ENCODE measurements at regions not wholly inside any gene's neighbourhood (a gene's known extent, or its start where the extent isn't known, plus 50 kb on each side); places are given as distances from the start of the nearest gene placed in this dataset.
A peak's percentile ranks its signal among the peaks of the same experiment; 100 is the strongest.

- DNase-seq, result no peak
Measured at GRCh38 chr14:87712396-87713090, 280.4 kb downstream of the GALC start.

- no peak for DNase-seq
Measured at GRCh38 chr14:87705439-87705896, 287.5 kb downstream of the GALC start.

DNA sequence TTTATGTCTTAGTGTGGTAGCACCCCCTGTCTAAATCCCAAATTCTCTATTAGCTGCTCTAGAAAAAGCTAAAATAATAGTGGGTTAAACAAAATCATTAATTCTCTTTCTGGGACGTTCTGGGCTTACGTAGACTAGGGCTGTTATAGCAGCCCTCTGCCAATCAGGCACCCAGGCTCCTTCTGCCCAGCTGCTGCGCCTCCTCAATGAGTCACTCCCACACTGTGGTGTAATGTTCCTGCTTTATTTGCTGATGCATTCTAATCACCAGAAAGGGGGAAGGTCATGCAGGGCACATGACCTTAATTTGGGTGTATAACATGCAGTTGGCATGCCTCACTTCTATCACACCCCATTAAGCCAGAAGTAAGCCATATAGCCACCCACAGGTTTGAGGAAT is 294.5 kb downstream of the GALC start:
- DNase-seq, result no peak

DNA sequence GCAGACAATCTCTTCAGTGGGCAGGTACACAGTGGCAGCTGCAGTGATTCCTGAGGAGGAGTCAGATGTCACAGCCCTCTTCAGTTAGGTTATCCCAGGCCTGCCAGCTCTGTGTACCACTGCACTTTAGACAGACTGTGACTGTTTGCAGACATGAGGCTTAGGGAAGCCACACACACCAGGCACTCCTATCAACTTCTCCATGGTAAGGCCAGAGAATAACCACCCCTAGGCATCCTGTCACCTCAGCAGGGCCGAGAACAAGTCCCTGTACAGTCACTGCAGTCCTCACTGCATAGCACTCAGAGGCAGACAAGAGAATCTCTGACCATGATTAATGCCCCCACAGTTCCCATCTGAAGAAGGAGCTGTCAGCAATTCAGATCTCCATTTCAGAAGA is 296.5 kb downstream of the GALC start:
- peak; percentile 17 for DNase-seq

GRCh38 chr14:87691042-87691881 is 301.7 kb downstream of the GALC start:
- peak; percentile 15 for DNase-seq

DNA sequence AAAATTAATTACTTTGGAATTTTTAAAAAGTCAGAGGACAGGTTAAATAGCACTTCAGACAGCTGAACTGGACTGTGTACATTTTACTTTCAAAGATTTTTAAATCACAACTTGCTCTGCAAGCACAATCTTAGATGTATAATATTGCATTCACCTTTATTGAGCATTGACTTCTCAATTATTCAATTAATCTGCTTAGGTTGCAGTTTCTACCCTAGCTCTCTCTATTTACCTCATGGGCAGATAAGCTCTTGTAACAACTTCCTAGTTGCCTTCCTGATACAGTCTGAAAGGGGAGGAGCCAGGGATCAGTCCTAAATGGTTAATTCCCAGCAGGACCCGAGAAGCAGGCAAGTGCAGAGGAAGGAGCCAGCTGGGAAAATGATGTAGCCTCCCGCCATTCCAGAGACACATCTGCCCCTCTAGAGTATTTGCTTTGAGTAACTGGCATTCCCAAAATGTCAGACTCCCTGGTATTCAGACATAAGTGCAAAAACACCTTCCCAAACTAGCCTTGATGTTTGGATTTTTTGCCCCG is 302.8 kb downstream of the GALC start:
- DNase-seq, result no peak

DNA sequence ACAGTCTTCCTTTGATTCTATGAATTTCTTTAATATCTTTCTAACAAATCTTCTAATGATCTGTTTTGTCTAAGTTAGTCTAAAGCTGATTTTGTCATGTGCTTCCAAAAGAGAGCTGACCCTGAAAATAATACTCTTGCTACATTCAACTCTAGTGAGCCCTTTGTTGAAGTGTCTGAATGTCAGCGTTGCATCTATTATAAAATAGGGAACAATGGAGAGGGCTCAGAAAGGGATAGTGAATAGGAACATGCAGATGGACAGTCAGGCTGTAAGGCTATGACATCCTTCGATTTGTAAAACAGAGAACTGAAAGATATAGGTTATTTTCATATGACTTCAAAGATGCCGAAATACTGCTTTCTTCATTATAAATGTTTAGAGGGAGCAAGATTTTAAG is 304.5 kb downstream of the GALC start:
- no peak for DNase-seq

DNA sequence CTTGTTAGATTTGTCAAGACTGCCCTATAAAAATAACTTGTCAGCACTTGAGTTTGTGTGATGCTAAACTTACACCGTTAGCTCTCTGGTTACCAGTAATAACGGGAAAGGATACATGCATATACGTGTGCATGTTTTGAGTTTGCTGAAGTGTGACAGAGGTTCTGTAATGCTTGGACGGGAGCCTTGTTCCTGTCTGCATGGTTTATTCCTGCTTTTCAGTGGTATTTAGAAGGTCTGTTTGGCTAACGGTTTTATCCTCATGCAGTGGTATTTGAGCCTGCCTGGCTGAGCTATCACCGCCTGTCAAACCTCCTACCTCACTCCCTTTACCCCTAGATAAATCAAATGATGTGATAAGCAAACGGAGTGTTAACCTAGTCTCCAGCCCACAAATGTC is 305.6 kb downstream of the GALC start:
- no peak for DNase-seq

GRCh38 chr14:87686746-87687145 is 306.2 kb downstream of the GALC start:
- no peak for DNase-seq

DNA sequence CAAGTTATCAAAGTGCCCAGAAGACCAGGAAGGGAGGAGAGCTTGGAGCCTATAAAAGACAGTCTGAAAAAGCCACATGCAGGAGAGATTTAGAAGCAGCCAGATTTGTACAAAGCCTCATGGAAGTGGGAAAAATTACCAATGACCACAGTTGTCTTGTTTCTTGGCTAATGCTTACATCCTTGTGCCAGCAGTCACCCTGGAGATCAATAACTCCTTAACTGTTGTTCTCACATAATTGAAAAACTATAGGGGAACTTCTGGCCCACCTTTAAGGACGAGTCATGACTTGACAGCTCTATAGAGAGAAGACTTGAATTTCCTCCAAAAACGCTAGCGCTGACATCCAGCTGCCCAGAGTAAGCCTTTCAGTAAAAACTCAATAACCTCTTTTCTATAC is 313.1 kb downstream of the GALC start:
- no peak for DNase-seq

DNA sequence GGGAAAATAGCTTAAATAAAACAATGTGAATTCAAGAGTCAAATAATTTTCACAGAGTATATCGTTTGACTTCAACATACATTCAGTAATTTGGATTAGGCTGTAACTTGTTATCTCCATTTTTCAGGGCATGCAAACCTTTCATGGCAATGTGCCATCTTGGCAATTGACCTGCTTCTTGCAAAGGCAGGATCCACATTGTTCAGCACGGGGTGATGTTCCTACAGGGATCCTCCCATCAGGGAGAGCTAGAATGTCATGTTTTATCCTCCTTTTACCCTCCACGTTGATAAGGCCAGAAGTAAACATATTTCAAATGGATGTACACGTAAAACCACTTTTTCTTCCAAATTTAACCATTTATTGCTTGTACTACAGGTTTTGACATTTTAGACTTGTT is 314.4 kb downstream of the GALC start:
- DNase-seq, result no peak

- no peak for DNase-seq
Measured at GRCh38 chr14:87676814-87677437, 316.1 kb downstream of the GALC start.

DNA sequence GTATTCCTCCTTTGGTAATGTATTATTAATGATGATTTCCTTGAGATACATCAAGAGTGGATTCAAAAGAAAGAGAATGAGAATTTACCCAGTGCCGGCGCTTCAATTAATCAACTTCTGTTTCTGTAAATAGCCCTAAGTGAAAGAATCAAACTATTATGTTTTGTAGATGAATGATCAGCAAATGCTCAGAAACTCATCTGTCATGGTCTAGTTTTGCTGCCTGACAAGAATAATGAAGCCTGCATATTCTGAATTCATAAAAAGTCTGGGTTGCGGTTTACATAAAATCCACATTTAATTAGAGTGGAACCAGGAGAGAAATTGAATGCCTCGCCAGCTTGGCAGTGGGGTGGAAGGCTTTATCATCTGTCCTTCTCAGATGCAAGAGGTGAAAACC is 325.3 kb downstream of the GALC start:
- no peak for DNase-seq

DNA sequence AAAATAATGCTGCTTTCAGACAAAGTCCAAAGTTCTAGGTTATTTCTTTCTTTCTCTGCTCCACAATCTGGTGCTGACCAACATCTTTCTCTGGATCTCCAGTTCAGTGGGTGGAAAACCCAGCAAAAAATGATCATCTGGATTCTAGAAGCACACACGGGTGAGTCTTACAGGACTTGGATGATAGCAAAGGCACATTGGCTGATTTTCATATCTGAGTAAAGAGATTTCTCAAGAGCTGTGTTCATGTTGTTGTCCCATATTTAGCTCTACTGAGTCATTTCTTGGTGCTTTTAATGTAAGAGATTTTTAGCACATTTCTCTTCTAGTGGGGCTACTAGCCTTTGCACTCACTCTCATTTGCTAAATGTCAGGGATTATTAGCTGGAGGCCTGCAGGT is 336.7 kb downstream of the GALC start:
- no peak for DNase-seq

GRCh38 chr14:87652278-87652677 is 340.7 kb downstream of the GALC start:
- no peak for DNase-seq

- DNase-seq, result no peak
Measured at GRCh38 chr14:87644689-87645088, 348.3 kb downstream of the GALC start.

GRCh38 chr14:87643005-87643404 is 350.0 kb downstream of the GALC start:
- no peak for DNase-seq

DNA sequence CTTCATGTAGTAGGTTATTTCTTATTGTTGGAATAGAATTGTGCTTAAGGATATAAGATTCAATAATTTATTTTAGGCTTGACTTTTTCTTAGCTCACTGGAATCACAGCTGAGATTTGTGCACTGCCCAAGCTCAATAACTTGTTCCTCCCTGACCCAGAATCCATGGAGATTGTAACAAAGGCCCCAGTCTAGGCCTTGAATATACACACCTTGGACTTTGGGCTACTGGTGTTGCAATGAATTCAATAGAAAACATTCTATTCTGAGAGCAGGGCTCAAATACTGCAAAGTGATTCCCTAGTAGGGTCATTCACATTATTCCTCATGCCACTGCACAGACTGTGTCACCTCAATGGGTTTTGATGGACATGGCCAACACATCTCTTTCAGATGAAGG is 352.4 kb downstream of the GALC start:
- DNase-seq, result no peak

DNA sequence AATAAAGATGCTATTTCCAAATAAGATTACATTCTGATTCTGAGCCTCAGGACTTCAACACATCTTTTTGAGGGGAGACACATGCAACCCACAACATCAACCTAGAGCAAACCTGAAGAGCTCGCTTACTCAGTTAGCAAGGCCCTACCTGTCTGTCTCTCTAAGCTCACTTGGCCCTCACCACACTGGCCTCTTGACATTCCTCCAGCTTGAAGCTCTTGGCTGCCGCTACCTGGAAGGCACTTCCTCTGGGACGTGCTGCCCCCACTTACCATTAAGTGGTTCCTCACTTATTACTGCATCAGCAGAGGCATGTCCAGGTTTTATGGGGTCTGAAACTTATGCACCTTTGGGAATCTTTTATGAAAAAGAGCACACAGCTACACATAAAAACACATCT is 354.8 kb downstream of the GALC start:
- DNase-seq, result no peak

DNA sequence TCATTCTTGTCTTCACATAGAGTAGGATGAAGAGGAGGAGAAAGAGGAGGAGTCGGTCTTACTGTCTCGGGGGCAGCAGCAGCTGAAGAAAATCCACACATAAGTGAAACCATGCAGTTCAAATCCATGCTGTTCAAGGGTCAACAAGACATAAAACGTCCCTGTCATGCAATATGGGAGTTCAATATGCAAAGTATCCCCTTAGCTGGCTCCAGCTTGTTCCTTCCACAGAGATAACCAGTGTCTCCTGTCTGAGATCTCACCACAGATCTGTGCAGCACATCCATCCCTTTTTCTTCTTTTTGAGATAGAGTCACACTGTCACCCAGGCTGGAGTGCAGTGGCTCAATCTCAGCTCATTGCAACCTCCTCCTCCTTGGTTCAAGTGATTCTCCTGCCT is 357.5 kb downstream of the GALC start:
- DNase-seq, result no peak

- DNase-seq, result no peak
Measured at GRCh38 chr14:87632796-87633195, 360.2 kb downstream of the GALC start.

- DNase-seq, result no peak
Measured at GRCh38 chr14:87630846-87631245, 362.1 kb downstream of the GALC start.

GRCh38 chr14:87629788-87630187 is 363.2 kb downstream of the GALC start:
- no peak for DNase-seq

DNA sequence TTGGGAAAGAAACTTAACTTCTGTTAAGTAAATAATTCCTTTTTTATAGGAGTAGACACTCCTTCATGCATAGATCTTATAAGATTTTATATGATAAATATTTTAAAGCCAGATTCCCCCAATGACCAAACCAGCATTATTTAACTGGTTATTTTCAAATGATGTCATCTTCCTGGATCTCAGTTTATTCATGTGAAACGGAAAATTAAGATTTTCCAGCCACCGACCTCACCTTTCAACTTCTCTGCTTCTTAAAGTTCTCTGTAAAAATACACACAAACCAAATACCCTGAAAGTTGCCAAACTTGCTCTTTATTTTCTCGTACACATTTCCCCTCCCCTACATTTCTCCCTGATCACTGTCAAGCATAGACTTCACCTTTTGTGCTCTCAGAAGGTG is 364.2 kb downstream of the GALC start:
- no peak for DNase-seq
